NCI-H187 (cell line): ENCODE measurements at regions not wholly inside any gene's neighbourhood (a gene's known extent, or its start where the extent isn't known, plus 50 kb on each side); places are given as distances from the start of the nearest gene placed in this dataset.

ENCODE experiments used
- DNase-seq, 2 experiments: peaks; one replicate each; lab custom pipeline; 2025; lab: John Stamatoyannopoulos, UW

DNA sequence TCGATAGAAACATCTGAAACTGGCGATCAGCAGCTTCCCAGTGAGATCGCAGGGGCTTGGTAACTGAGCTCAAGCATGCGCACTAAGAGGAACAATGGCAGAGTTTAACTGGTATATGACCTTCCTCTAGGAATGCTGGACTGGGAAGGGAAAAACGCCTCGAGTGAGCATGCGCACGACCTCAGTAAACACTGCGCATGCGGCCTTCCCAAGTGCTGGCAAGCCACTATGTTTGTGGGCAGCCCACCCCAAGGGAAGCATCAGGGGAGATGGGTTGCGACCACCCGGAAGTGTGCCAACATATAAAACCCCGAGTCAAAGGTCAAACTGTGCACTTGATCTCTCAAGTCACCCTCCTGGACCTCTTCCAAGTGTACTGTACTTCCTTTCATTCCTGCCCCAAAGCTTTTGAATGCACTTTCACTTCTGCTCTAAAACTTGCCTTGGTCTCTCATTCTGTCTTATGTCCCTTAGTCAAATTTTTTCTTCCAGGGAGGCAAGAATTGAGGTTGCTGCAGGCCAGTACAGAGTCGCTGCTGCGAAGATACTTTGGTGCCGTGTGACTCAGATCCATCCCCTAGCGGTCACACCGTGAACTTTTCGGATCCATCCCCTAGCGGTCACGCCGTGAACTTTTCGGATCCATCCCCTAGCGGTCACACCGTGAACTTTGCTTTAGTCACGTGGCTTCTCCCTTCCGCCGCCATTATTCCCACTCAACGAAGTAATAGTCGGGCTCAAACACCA is 243.3 kb downstream of the FAM43A start:
- no peak for DNase-seq

DNA sequence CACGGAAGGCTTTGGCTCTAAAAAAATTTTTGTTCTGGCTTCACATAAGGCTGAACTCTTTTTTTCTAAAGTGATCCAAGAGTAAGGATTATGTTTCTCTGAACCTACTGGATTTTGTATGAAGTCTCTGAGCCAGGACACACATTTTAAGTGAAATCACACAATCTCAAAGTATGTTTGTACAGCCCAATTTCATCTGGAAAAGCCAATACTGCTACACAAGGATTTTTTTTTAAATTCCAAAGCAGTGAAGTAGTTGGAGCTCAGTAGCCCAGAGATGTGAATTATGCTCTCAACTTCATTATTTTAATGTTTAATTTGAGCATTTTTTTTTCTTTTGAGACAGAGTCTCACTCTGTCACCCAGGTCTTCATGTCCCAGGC is 243.9 kb downstream of the FAM43A start:
- no peak for DNase-seq

DNA sequence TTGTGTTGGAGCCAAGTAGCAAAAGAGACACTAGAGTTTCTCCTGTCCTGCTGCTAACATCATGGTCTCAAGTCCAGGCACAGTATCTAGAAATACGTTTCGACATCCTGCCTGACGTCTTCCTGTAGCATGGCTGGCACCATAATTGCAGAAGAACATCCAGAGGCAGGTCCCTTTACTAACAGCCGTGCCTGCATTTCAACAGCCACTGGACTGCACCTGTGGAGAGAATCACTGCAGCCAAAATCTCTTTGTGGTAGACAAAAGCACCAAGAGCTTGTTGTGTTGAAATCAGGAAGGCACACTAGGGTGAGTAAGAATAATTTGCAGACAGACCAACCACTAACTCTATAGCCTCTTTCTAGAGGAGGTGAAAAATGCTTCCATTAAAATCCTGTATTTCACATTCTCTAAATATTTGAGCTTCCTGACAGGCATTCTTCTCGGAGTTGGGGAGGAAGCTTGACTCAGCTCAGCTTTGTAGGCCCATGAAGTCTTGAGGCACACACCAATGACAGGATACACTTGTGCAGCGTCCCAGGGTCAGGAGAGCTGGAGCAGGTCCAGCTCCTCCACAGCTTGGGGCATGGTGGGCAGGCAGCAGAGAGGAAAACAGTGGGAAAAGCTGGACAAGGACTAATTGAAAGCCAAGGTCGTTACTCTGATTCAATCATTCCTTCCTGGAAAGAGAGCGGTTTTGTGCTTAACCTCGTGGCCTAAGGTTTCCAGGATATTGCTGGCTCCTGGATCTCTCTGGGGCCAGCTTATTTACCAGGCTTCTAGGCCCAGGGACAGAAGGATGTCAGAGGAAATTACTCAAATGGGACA is 244.9 kb downstream of the FAM43A start:
- no peak for DNase-seq

DNA sequence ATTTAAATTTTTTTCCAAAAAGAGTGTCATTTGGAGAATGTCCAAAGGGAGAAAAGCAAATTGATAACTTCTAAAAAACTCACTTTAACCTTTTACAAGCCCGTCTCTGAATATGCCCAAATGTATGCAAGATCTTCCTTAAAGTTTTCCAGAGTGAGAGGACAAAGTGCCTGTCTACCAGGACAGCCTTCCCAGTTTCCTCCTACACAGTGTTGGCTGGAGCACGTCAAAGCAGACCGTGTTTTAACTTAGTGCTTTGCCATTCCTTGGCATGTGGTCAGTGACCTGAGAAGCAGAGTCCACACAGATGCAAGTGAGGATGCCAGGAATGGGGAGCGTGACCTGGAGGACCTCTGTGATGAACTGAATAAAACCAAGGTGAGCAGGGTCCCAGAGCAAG is 245.7 kb downstream of the FAM43A start:
- DNase-seq = no peak

DNA sequence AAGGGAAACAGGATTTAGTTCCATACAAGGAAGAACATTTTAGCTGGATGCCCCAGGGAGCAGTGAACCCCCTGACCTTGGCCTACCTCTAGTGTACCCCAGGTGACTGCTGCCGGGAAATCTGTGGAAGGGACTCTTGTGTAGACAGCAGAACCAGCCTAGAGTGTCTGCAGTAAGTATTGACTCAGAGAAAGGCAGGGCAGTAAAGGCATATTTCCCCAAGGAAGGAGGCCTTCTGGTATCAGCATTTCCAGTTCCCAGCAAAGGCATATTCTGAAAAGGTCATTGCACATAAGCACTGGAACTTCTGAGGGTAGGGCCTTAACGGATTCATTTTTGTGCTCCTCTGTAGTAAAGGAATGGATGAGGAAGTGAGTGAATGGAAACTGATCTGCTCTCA is 246.2 kb downstream of the FAM43A start:
- DNase-seq = no peak

DNA sequence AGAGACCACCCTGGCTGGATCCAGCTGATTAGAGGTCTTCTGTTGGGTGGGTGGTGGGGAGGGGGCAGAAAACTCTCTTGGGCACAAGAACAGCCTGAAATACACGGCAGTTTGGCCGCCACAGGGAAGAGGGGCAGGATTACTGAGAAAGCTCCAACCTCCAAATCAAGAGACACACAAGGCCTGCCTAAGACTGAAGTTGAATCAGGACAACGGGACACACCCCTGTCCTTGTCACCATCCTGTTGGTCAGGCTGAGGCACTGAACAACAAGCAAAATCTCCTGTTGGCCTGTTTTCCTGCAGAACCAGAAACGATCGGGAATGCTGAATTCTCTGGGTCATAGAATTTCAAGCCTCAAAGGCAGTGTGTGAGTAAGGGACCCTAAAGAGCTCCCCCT is 247.8 kb downstream of the FAM43A start:
- no peak for DNase-seq

DNA sequence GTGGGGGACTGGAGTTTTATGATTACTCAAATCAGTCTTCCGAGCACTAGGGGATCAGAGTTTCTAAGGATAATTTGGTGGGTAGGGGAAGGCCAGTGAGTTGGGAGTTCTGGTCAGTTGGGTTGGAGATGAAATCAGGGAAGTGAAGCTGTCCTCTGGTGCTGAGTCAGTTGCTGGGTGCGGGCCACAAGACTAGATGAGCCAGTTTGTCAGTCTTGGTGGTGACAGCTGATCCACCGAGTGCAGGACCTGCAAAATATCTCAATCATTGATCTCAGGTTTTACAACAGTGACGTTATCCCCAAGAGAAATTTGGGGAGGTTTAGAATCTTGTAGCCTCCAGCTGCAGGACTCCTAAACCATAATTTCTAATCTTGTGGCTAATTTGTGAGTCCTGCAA is 249.4 kb downstream of the FAM43A start:
- DNase-seq = no peak

DNA sequence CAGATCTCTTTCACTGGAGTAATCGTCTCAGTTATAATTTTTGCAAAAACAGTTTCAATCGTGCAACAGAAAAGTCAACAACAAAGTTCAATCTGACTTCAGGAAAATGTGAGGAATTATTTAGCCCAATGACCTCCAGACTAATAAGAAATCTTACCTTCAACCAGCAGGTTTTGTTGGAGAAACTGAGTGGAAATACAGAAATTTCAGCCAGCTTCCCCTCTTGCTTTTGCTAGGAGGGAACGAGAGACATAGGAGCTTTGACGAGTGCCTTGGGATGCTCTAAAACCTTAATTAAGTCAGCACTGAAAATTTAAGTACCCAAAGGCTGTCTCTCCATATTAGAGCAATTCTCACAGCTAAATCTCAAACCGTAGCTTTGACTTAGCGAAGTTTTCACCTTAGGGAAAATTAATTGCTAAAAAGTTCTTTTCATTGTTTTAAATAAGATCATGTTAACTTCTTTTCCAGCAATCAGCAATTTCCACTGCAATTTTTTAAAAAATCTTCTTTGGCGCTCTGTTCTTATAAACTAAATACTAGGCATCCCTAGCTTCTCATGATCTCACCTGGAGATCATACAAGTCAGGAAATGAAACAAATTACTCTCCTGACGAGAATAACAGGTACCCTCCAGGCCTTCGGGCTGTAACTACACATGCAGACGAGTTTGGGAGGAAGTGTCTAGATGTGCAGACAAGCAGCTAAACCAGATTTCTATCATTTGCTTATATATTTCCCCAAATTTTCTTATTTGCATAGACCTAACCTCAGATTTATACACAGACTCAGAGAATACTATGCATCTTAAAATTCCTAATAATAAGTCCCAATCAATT is 250.2 kb downstream of the FAM43A start:
- DNase-seq = no peak

DNA sequence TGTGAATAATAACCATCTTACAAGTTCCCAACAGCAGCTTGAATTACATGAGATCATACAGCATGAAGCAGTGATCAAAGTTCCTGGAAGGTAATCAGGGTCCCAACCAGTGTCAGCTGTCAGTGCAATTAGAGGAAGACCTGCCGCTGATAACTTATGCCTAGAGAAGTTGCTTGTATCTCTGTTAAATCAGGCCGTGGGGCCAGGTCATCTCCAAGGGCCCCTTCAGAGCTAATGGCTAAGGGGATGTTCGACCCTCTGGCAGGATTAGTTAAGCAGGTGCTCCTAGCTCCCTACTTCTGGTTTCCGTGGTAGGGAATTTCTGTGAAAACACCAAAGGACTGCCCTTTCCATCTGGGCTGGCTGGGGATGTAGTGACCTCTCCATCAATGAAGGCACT is 251.0 kb downstream of the FAM43A start:
- DNase-seq = no peak

DNA sequence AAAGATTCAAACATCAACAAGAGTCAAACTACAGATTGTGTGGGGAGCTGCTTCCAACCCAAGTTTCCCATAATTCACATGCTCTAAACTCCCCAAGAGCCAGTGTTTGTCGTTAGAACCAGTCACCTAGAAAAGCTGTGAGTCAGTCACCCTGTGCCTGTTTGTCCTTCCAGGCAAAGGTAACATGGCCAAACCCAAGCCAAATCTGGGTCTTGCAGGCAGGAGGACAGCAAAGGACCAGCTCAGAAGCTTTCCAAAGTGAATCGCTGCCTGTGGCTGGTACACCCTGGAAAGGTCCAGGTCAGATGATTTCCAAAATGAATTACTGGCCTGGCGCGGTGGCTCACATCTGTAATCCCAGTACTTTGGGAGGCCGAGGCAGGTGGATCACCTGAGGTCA is 251.5 kb downstream of the FAM43A start:
- no peak for DNase-seq

DNA sequence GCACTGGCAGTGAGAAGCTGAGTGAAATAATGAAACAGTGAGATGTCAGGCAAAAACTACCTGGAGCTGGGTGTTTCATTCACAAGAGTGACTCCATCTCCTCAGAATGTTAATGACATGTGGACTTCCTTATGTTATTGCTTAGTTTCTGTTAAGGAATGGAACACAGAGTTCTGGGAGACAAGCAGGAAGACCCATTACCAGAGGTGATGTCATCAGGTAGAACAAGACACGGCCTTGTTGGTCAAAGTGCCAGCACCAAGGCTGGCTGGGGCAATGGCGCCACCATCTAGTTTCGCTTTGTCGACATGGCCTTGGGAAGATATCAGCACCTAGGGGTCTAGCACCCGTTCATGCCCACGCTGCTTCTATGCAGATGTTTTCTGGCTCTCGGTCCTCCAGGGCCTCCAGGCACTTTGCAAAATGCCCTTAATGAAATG is 252.2 kb downstream of the FAM43A start:
- no peak for DNase-seq

DNA sequence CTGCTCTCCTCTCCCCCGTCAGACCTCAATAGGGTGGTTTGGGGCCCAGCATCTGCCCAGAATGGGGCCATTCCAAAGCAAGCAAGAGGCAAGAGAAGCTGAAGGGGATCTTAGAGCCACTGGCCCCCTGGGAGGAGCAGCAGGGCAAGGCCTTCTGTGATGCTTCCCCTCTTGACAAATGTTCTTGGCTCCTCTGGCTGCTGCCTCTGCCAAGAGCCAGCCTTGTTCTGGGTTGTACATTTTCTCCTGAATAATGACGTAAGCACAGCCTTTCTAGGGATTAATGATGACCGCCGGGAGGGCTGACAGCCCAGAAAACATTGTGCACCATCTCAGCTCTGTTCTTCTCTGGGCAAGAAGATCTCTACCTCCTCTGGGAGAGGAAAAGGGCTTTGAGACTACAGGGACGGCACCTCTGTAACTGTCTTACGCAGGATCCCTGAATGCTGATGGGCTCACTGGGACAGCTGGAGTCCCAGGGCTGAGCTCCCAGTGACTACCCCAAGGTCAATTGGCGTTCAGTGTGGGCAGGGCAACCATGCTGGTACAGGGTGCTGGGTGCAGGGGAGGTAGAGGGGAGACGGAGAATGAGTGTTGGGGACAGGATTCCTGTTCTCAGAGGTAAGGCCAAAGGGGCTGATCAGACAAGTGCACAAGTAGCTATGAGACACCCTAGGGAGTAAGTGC is 253.3 kb downstream of the FAM43A start:
- DNase-seq = no peak

DNA sequence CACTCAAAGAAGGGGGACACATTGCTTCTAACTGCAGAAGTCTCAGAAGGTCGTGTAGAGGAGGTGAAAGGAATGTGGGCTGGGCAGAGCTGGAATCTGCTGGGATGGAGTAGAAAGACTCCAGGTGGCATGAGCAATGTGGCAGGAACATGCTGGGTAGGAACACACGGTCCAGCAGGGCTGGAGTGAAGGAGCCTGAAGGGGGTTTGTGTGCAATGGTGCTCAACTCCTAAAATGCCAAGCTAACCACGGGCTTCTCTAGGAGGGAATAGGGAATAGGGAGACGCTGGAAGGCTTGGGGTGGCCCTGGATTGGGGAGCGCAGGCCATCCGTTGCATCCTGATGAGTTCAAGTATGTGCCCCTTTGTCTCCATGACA is 253.8 kb downstream of the FAM43A start:
- DNase-seq = no peak

DNA sequence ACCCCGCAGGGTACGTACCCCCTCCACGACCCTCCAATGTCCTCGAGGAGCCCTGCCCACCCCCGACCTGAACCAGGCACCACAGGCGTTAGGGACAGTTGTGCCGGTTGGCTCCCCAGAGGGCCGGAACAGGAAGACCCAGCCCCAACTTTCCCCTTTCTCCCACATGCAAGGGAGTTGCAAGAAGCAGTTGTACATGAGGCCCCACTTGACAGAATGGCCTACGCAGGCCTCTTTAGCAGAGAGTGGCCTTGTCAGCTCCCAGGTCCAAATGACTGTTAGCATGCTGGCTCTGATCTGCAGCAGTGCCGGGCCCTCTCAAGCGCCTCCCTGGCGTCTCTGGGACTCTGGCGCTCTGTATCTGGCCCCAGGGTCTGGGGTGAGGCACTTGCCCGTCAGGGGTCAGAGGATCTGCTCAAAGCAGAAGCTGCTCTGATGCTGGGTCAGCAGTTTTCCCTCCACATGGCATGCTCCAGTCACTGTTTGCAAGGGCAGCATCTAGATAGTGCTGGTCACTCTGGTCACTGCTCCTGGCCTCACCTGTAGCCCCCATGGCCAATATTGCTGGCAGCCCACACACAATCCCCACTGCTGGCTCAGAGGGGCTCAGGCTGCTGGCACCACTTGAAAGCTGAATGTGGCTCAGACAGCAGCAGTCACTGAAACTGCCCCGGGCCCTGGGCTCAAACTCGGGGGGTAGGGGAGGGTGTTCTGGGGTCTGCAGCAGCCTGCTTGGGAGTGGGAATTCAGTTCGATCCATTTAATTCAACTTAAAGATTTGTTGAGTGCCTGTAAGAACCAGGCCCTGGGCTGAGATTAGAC is 254.5 kb downstream of the FAM43A start:
- no peak for DNase-seq

DNA sequence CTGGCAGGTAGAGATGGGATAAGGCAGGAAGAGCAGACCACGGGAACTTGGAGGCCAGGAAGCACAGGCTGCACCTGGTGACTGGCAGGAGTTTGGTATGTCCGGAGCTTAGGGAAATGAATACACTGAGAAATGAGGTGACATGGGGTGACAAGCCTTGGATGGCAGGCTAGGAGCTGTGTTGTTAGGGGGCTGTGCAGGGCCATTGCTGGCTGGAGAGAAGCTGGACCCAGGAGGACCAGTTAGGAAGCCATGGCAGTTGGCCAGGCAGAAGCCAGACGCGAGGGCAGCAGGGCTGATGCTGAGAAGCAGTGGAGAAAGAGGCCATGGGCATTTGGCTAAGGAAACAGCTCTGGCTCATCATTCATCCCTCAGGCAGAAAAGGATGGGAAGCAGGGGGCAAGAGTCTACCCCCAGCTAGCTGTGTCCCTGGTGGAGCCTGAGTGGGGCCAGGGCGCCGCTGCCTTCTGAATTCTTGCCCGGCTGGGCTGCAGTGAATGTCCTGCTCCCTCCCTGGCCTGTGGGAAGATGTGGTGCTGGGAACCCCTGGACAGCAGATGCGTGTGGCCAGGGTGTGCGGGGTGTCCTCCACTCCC is 255.8 kb downstream of the FAM43A start:
- no peak for DNase-seq

DNA sequence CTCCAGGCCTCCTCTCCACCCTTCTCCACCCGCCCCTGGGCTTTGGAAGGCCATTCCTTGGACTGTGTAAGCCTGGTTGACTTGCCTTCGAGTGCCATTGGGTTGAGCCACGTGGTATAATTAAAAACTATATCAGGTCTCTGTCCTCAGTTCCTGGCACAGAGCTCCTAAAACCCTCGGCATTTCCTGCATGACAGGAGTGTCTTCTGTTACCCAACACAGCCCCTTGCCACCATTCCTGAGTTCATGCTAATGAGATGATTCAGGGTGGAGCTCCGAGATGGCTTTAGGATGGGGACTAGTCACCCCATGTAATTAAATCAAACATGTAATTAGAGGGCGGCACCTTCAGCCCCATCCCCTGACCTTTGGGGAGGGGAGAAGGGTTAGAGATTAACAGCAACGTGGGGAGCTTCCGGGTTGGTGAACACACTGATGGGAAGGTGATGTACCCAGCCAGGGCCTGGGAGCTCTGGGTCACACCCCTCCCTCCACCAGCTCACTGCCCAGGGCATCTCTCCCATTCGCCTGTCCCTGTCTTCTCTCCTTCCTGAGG is 256.4 kb downstream of the FAM43A start:
- DNase-seq = no peak

DNA sequence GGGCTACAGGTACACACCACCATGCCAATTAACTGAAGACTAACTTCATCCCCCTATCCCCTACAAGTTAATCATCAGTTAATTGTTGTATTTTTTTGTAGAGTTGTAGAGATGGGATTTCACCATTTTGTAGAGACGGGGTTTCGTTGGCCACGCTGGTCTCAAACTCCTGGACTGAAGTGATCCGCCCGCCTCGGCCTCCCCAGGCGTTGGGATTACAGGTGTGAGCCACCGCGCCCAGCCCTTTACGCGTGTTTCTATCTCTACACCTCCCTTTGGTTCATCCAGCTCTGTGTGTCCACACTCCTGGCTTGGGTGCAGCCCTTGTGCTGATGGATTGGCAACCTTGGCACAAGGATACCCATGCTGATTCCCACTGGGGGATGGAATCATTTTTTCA is 258.8 kb downstream of the FAM43A start:
- no peak for DNase-seq

DNA sequence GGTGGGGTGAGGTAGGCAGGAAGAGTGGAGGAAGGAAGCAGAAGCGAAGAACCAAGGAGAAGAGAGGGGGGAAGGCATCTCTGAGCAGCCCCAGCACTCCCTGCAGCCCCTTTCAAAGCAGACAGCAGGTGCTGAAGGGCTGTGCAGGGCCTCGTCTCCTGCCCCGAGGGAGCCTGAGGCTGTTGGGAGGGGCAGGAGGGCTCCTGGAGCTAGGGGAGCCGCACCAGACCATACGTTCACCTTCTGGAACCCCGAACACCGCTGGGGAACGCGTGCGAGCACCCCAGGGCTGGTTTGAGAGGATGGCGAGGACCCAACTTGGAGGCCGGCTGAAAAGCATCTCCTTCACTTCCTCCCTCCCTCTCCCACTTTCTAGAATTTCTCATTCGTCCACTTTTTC is 259.8 kb downstream of the FAM43A start:
- DNase-seq = no peak

DNA sequence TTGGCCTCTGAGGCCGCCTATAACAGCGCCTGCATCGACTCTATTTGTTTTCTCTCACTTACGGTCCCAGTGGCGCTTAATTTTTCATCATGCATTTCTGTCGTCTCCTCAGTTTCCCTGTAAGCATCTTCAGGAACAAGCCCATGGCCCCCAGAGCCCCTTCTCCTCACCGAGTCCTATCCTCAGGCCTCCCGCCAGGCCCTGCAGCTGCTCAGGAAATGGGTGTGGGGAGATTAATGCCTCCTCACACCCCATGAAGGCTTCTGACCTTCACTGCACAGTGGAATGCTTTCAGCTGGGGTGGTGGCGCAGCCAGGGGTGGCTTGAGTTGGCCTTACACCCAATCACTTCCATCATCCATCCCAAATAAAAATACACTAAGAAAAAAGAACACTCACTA is 260.4 kb downstream of the FAM43A start:
- DNase-seq = no peak

DNA sequence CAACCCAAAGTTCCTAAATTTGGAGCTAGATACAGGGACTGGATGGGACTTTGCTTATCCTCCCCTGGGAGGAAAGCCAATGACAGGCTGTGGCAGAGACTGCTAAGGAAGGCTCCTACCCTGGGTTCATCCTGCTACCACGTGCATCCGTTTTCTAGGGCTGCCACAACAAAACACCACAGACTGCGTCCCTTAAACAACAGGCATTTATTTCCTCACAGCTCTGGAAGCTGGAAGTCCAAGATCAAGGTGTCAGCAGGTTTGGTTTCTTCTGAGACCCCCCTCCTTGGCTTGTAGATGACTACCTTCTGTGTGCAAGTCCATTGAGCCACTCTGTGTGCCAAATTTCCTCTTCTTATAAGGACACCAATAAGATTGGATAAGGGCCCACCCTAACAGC is 263.9 kb downstream of the FAM43A start:
- DNase-seq = no peak
